HG02642 (cell line): ENCODE measurements at regions not wholly inside any gene's neighbourhood (a gene's known extent, or its start where the extent isn't known, plus 50 kb on each side); places are given as distances from the start of the nearest gene placed in this dataset.

Source experiments
- ATAC-seq: cut with Tn5 transposase; IDR thresholded peaks from one replicate; pipeline ENCODE4 v1.9.1; 2021; ENCODE audit warnings: mild to moderate bottlenecking; ENCODE audit not compliant: unreplicated experiment, poor library complexity

DNA sequence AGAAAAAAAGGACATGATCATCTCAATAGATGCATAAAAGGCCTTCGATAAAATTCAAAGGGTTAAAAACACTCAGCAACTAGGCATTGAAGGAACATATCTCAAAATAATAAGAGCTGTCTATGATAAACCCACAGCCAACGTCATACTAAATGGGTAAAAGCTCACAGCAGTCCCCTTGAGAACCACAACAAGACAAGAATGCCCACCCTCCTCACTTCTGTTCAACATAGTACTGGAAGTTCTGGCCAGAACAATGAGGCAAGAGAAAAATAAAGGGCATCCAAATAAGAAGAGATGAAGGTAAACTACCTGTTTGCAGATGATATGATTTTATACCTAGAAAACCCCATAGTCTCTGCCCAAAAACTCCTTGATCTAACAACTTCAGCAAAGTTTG lies 619.7 kb upstream of the LMCD1 start:
- ATAC-seq = no peak

DNA sequence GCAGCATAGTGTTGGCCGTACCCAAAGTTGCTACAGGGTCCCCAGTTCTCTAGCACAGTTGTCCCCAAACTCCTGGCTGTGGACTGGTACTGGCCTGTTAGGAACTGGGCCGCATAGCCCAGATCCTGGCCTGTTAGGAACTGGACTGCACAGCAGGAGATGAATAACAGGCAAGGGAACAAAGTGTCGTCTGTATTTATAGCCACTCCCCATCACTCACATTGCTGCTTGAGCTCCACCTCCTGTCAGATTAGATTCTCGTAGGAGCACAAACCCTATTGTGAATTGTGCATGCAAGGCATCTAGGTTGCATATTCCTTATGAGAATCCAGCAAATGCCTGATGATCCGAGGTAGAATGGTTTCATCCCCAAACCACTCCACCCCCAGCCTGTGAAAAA lies 604.0 kb upstream of the LMCD1 start:
- ATAC-seq = no peak

GRCh38 chr3:7913283-7913682 lies 588.3 kb upstream of the LMCD1 start:
- no peak for ATAC-seq

DNA sequence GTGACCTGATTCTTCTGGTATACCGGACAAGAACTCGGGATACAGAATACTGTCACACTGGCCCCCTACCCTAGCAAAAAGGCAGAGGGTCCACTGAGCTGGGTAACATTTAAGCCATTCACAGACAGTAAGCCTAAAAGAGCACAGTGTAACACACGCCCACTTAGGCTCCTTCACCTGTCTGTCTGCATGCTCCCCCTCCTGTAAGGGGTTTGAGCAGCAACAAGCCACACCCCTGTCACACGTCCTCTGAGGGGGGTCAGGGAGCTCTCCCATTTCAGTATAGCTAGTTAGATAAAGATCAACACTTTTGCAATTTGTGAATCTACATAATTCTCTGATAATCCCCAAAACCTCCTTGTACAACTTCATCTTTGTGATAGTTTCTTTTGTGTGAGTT lies 586.3 kb upstream of the LMCD1 start:
- no peak for ATAC-seq

GRCh38 chr3:7917443-7918151 lies 584.0 kb upstream of the LMCD1 start:
- no peak for ATAC-seq

GRCh38 chr3:7920211-7920610 lies 581.4 kb upstream of the LMCD1 start:
- ATAC-seq = no peak

- no peak for ATAC-seq
Observed at GRCh38 chr3:7924228-7924627, 577.4 kb upstream of the LMCD1 start.

DNA sequence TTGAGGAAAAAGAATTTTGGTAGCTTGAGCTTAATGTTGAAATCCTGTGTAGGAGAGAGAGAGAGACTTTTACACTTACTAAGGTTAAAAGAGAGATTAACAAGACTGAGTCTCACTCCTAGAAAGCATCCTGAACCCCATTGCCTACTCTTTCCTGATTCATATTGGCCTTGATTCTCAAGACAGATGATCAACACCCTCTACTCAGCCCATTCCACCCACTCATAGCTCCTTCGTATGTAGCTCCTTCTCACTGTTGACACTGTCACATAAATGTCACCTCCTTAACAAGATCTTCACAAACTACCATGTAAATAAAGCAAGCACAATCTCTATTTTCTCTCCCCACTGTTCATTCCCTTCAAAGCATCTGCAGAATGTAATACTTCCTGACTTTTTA lies 574.6 kb upstream of the LMCD1 start:
- no peak for ATAC-seq

- no peak for ATAC-seq
Observed at GRCh38 chr3:7927864-7928263, 573.8 kb upstream of the LMCD1 start.

GRCh38 chr3:7929319-7929889 lies 572.2 kb upstream of the LMCD1 start:
- no peak for ATAC-seq

DNA sequence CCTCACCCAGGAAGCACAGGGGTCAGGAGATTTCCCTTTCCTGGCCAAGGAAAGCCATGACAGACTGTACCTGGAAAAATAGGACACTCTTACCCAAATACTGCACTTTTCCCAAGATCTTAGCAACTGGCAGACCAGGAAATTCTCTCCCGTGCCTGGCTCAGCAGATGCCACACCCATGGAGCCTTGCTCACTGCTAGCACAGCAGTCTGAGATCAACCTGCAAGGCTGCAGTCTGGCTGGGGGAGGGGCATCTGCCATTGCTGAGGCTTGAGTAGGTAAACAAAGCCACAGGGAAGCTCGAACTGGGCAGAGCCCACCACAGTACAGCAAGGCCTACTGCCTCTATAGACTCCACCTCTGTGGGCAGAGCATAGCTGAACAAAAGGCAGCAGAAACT lies 567.3 kb upstream of the LMCD1 start:
- ATAC-seq = no peak

DNA sequence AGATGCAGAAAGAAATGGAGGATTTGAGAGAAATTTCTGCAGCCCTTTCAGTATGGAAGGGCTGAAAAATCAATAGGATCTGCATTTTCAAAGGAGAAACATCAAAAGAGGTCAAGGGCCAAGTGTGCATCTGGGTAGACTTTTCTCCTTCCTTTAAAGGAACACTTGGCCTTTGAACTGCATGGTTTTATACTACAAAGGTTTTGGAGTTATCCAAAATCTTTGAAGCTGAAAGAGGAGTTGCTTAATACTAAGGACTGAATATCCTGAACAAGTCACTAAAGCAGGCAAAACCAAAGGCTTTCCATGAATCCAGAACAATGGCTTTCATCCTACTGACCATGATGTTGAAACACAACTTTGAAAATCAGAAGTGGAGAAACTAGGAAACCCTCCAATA lies 553.7 kb upstream of the LMCD1 start:
- no peak for ATAC-seq

GRCh38 chr3:7950890-7951289 lies 550.7 kb upstream of the LMCD1 start:
- ATAC-seq = no peak

GRCh38 chr3:7953449-7954014 lies 548.1 kb upstream of the LMCD1 start:
- ATAC-seq = no peak

DNA sequence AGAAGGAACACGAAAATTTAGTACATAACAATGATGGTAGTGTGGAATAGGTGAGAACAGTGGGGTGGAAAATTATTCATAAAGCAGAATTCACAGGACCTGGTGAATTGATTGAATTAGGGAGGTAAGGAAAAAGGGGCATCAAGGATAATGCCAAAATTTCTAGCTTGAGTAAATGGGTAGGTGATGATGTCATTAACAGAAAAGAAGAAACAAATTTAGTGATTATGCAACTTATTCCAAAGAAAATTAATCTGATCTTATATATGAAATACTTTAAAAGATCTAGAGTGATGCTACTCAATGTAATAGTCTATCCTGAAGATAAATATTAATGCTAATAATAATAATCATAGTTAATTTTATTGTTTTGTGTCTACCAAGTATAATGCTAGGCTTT lies 544.6 kb upstream of the LMCD1 start:
- ATAC-seq = no peak

- no peak for ATAC-seq
Observed at GRCh38 chr3:7959094-7959493, 542.5 kb upstream of the LMCD1 start.

GRCh38 chr3:7960601-7961000 lies 541.0 kb upstream of the LMCD1 start:
- ATAC-seq = no peak

GRCh38 chr3:7962301-7962700 lies 539.3 kb upstream of the LMCD1 start:
- no peak for ATAC-seq

DNA sequence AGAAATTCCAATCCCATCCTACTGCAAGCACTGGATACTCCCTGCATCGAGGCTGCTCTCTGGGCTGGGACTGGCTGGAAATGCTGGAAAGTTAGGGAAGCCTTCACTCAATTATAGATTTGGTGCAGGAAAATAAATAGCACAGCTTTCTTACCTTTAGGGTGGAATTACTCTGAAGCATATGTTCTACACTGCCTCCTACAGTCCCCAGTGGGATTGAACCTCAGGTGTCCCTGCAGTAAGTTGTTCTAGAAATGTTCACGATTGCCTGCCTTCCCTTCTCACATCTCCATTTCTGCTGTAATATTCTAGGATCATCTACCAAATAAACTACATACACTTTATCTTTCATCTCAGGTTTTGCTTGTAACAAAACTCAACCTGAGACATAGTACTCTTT lies 536.7 kb upstream of the LMCD1 start:
- no peak for ATAC-seq

DNA sequence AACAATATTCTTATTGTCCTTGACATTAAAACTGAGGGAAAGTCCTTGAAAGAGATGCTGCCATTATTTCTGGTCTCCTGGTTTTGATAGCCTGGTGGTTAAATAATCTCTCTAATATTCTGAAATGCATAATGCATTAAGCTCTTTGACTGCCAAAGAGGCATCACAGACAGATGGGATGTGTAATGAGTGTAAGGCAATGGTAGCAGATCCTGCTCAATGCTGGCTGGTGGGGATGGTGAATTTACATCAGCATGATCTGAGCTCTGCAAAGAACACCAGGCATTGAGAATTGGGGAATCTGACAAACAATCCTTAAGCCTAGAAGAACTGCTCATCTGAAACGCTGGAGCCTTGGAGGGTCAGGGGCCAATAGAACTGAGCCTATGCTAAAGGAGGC lies 528.6 kb upstream of the LMCD1 start:
- no peak for ATAC-seq

DNA sequence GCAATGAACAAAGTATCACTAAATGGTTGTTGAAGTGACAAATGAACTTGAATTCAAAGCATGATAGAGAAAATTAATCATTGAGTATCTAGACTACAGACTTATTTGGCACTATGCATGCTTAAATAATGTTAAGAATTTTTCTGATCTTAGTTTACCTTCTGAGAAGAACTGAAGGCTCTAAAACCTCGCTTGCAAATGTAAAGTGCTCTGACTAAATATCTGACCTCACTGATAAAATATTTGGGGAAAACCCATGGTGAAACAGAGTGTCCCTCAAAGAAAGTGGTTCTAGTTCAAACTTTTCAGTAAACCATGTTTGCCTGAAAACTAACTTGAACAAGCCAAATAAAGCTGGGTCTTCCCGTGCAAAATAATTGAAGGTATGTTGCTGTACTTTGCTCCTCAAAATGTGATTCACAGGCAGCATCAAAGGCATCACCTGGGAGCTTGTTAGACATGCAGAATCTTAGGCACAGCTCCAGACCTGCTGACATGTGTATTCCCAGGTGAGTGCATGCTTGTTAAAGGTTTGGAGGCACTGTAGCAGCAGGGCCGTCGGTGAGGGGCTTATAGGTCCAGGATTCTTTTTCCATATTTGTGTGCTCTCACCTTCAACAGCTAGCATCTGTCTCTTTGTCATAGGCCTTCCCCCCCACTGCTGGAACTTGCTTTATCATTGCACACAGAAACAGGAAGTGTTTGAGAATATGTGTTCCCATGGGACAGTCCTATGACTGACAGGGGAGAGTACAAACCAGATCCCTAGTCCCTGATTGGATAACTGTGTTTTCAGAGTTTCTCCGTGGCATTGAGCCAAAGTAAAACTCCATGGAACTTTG lies 524.2 kb upstream of the LMCD1 start:
- no peak for ATAC-seq
